Adrenal gland (tissue), 9 donors: ENCODE measurements at regions not wholly inside any gene's neighbourhood (a gene's known extent, or its start where the extent isn't known, plus 50 kb on each side); places are given as distances from the start of the nearest gene placed in this dataset.

ENCODE experiments used
- DNase-seq, 7 donors: peaks; one replicate each; pipeline ENCODE4 v3.0.0-alpha.2; 2019 to 2020
- H3K27ac ChIP-seq, 5 donors: fragments of 200-600 bp; sonication (generic) in 4 of 5; 1 replicate in 3 of 5; 2 replicates in 2 of 5; pipeline versions ENCODE4 v1.5.1 to v1.8.0; 2016 to 2020; ENCODE audit warnings: mild to moderate bottlenecking in 1 of 5
- H3K27me3 ChIP-seq: fragments of 200-600 bp; 2 replicates; pipeline ENCODE4 v1.8.0; 2021
- H3K36me3 ChIP-seq, 2 donors: fragments of 200-600 bp; replicated peaks in 1 of 2; 1 replicate in 1 of 2; 2 replicates in 1 of 2; pipeline versions ENCODE4 v1.5.1 to v1.8.0; 2018 to 2022
- H3K4me1 ChIP-seq, 2 donors: fragments of 200-600 bp; replicated peaks in 1 of 2; 1 replicate in 1 of 2; 2 replicates in 1 of 2; pipeline versions ENCODE4 v1.5.1 to v1.8.0; 2018 to 2021
- H3K4me3 ChIP-seq, 4 donors: fragments of 200-600 bp; sonication (generic) in 3 of 4; one replicate each; pipeline ENCODE4 v1.5.1; 2016 to 2018
- H3K9me3 ChIP-seq, 3 donors: fragments of 200-600 bp; sonication (generic) in 1 of 3; replicated peaks in 1 of 3; 1 replicate in 2 of 3; 2 replicates in 1 of 3; pipeline versions ENCODE4 v1.5.1 to v1.8.0; 2016 to 2021
- POLR2A ChIP-seq, 2 donors: fragments of 450-650 bp; IDR thresholded peaks; one replicate each; pipeline ENCODE4 v1.6.1; 2017; ENCODE audit warnings: antibody characterized with exemption in 2 of 2, mild to moderate bottlenecking in 2 of 2, moderate library complexity in 1 of 2
- WGBS, 4 donors: extraction: QIAGEN DNeasy Blood & Tissue Kit in 2 of 4; methylation state at CpG; one replicate each; pipeline versions ENCODE4 v1.1.5 to v1.1.7; 2013 to 2017; 5-methylcytosine and 5-hydroxymethylcytosine counted together
- intact Hi-C, 2 donors: fragments of 100-400 bp; cut with DNase I; formaldehyde crosslinking; loops; one replicate each; pipeline versions ENCODE4 v1.14.1 to v1.15.0; 2022 to 2023
- small RNA-seq, 2 donors: library from RNA; depleted of rRNA; stranded (forward); fragments of <200 nt; gene quantifications; one replicate each; pipeline ENCODE3, GENCODE V24; 2016
- TF ChIP-seq, protein P1 (sequence below), 6 experiments: fragments of 450-650 bp in 4 of 6; fragments of 200-600 bp in 2 of 6; sonication (generic) in 1 of 6; IDR thresholded peaks; 1 replicate in 5 of 6; 2 replicates in 1 of 6; pipeline versions ENCODE4 v1.5.1 to v1.8.0; 2016 to 2021; ENCODE audit warnings: antibody characterized with exemption in 6 of 6, mild to moderate bottlenecking in 2 of 6, moderate library complexity in 1 of 6
- donor health status: healthy with polysubstance abuse.
- donor health status: Bipolar disorder and iron deficiency.
- donor health status: DM: yes; HTN: yes; CAD: no.
- donor health status: DM: no; HTN: no; CAD: no.
- donor health status: DM: no; HTN: no; CAD: no.

- Histone ChIP-seq H3K27me3 (no peaks in the 10 kb centered on the region), H3K27ac (no peak overlapping the region), H3K36me3 (no peaks in the 10 kb centered on the region), H3K9me3 (no peaks in the 10 kb centered on the region), H3K4me3 (no peak overlapping the region), H3K4me1 (no peaks in the 10 kb centered on the region)
- DNase-seq: no peak
- WGBS, 4 donors: 92 to 100% (median 98%) methylated on average over 1 of the region's 1 CpG
- TF ChIP-seq, protein P1, sequence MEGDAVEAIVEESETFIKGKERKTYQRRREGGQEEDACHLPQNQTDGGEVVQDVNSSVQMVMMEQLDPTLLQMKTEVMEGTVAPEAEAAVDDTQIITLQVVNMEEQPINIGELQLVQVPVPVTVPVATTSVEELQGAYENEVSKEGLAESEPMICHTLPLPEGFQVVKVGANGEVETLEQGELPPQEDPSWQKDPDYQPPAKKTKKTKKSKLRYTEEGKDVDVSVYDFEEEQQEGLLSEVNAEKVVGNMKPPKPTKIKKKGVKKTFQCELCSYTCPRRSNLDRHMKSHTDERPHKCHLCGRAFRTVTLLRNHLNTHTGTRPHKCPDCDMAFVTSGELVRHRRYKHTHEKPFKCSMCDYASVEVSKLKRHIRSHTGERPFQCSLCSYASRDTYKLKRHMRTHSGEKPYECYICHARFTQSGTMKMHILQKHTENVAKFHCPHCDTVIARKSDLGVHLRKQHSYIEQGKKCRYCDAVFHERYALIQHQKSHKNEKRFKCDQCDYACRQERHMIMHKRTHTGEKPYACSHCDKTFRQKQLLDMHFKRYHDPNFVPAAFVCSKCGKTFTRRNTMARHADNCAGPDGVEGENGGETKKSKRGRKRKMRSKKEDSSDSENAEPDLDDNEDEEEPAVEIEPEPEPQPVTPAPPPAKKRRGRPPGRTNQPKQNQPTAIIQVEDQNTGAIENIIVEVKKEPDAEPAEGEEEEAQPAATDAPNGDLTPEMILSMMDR (IDR thresholded peaks at IDR 0.05): no peak
- no peak for TF ChIP-seq POLR2A (IDR thresholded peaks at IDR 0.05)
- intact Hi-C loops: no loop called here
These were observed 58.2 kb upstream of the PLD5 start for GRCh38 chr1:242582669-242583068.

- no peaks in the 10 kb centered on the region for H3K36me3 ChIP-seq
- no peaks in the 10 kb centered on the region for H3K9me3 ChIP-seq
- no peak for DNase-seq
- intact Hi-C loops: no loop called here
- H3K4me1 ChIP-seq: no peaks in the 10 kb centered on the region
- H3K27me3 ChIP-seq: no peaks in the 10 kb centered on the region
- H3K4me3 ChIP-seq: no peak overlapping the region
- H3K27ac ChIP-seq: no peak overlapping the region
- TF ChIP-seq POLR2A (IDR thresholded peaks at IDR 0.05): no peak
- TF ChIP-seq, protein P1 (IDR thresholded peaks at IDR 0.05): no peak
- 59 to 62% (median 61%) methylated on average over 2 of the region's 2 CpGs for WGBS, 4 donors
These were observed 55.2 kb upstream of the PLD5 start for GRCh38 chr1:242579528-242580235.

Small RNA genes in the stretch of these regions (small RNA-seq; reads per million reads assigned to genes)
- gene AL603825.1: 0 reads per million in 2 donors
